ENCODE measurements at regions not wholly inside any gene's neighbourhood (a gene's known extent, or its start where the extent isn't known, plus 50 kb on each side); places are given as distances from the start of the nearest gene placed in this dataset.

GRCh38 chr15:93562395-93563123 lies 473.5 kb upstream of the RGMA start:
- DNase-seq (ENCODE audit: low read depth in 2 of 2), result no peak

DNA sequence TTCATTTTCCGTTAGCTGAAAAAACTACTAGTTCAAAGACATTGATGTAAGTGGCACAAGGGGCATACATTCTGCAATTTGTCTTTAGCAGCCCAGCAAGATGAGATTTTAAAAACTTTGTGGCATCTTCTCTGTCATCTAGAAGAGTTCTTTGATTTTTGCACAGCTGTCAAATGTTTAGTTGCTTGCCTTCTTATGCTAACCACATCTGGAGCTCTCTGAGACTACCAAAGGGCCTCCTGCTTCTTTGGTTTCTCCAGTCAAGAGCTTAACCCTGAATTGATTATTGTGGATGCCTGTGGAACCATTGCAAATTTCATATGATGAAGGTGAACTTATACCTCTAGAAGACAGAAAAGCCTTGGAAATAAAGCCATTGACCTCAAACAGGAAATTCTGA lies 468.7 kb upstream of the RGMA start:
- DNase-seq (ENCODE audit: low read depth in 2 of 2), result no peak

GRCh38 chr15:93553167-93553935 lies 464.3 kb upstream of the RGMA start:
- no peak for DNase-seq (ENCODE audit: low read depth in 2 of 2)

- no peak for DNase-seq (ENCODE audit: low read depth in 2 of 2)
Measured at GRCh38 chr15:93543093-93543492, 454.1 kb upstream of the RGMA start.

DNA sequence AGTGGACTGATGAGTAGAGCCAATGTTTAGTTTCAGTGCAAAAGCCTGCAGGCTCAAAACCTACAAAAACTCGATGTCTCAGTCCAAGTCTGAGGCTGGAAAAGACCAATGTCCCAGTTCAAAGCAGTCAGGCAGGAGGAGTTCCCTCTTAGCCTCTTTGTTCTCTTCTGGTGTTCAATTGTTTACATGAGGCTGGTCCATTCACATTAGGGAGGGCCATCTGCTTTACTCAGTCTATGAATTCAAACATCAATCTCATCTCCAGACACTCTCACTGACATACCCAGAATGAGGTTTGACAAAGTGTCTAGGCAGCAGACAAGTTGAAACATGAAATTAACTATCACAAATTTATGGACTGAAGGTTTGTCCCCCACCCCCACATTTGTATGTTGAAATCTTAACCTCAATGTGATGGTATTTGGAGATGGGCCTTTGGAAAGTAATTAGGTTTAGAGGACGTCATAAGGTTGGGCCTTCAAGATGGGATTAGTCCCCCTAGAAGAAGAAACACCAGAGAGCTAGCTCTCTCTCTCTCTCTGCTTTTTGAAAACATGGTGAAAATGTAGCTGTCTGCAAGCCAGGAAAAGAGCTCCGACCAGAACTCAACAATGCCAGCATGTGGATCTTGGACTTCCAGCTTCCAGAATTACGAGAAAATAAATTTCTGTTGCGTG lies 438.5 kb upstream of the RGMA start:
- DNase-seq (ENCODE audit: low read depth in 2 of 2), result no peak

- DNase-seq (ENCODE audit: low read depth in 2 of 2), result no peak
Measured at GRCh38 chr15:93524432-93524831, 435.4 kb upstream of the RGMA start.

DNA sequence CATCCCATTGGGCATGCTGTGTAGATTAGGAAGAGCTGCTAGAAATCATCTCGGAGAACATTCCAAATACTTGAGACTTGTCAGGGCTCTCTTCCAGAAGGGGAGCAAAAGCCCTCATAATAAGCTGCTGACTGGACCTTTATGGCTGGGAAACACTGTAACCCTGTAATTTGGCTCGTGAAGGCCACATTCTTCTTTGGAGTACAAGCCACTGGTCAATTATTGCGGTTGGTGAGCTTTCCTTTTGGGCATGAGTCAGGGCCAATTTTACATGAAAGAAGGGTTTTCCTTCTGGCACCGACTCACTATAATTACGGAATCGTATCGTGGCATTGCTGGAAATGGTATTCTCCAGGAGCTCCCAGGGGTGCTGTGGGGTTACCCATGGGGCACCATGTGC lies 434.5 kb upstream of the RGMA start:
- DNase-seq (ENCODE audit: low read depth in 2 of 2), result no peak

DNA sequence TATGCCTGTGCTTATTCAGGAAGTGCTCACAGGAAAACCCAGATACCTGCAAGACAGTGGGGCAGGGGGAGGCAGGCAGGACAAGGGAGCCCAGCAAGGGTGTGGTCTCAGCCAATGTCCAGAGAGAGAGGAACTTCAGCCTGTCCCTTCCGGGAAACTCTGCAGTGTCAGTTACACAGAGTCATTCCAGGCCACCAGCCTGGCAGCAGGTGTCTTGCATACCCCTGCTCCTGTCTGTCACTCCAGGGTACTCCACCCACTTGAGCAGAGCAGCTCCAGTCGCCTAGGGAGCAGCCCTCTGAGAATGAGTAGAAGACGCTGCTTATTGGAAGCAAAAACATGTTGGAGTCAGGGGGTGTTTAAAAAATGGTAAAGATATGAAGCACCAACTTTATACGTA lies 431.2 kb upstream of the RGMA start:
- no peak for DNase-seq (ENCODE audit: low read depth in 2 of 2)

DNA sequence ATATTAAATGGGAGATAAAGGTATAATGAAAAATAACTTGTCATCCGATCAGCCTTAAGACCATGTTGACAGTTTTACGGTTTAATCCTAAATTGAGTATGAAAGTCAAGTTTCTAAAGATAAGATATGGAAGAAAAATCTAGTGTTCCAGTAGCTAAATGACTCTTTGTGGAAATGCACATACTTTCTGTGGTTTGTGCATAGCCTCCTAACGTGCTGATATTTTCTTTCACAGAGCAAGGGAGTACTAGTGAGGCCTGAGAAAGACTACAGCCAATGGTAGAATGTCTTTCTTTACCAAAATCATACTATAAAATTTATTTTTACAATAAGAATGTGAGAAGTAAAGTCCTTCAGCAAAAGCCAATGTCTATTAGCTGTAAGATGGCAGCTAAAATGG lies 430.6 kb upstream of the RGMA start:
- DNase-seq (ENCODE audit: low read depth in 2 of 2), result no peak

DNA sequence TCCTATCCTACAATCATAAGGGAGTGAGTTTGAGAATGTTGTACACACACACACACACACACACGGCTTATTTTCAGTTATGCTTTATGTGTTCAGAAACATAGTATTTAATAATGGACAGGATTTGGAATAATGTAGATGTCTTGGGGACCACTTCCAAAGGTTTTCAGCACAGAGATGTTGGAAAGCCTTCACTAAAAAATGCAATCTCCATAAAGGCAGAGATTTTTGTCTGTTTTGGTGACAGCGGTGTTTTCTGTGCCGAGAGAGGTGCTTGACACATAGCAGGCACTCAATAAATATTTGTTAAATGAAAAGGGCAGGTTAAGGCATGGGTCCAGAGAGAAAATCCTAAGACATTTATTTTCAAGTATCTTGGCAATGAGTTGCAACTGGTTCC lies 428.2 kb upstream of the RGMA start:
- no peak for DNase-seq (ENCODE audit: low read depth in 2 of 2)

- DNase-seq (ENCODE audit: low read depth in 2 of 2), result no peak
Measured at GRCh38 chr15:93515256-93516051, 426.4 kb upstream of the RGMA start.

DNA sequence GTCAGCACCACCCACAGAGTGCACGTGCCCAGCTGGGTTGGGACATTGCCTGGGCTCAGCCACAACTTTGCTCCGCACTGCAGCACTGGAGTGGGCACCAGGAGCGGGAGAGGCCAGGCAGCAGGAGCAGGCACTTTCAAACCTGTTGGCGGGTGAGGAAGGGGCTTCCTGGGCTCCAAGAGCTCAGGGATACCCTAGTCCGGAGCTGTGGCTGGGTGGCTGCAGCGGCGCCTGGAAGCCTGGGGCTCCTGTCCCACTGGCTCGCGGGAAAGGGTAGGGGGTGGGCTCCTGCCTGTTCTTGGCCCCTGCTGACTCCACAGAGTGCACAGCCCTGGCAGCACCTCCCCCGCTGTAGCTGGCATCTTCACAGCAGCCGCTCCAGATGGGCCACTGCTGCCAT lies 417.6 kb upstream of the RGMA start:
- no peak for DNase-seq (ENCODE audit: low read depth in 2 of 2)

DNA sequence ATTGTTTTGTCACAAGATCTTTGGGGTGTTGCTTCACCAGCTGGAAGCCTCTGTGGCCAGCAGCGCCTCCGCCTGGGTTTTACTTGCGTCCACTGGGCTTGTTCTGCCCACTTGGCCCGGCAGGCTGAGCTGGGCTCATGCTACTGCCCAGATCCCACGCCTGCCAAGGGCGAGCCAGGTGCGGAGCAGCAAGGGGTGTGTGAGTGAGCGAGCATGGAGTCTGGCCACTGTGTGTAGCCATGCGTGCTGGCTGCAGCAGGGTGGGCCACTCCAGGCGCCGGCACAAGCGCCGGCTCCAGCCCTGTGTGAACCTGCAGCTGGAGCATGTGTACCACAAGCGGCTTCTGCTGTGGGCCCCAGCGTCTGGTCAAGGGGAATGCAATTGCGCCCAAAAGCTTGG lies 416.5 kb upstream of the RGMA start:
- no peak for DNase-seq (ENCODE audit: low read depth in 2 of 2)

GRCh38 chr15:93501946-93502345 lies 412.9 kb upstream of the RGMA start:
- DNase-seq (ENCODE audit: low read depth in 2 of 2), result no peak

DNA sequence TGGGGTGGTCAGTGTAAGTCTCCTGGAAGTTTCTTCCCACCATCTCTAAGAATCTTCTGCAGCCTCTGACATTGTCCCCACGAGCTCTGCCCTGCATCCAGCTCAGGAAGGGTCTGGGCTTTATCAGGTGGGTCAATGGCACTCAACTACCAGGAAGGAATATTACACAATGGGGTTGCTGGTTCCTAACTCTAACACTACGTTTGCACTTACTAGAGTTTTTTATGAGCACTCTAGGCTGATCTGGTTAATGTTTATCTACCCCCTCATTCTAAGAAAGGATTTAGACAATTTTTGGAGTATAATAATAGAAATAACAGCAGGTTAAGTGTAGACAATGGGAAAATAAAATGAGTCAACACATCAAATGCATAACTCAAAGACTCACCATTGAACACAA lies 411.1 kb upstream of the RGMA start:
- DNase-seq (ENCODE audit: low read depth in 2 of 2), result no peak

DNA sequence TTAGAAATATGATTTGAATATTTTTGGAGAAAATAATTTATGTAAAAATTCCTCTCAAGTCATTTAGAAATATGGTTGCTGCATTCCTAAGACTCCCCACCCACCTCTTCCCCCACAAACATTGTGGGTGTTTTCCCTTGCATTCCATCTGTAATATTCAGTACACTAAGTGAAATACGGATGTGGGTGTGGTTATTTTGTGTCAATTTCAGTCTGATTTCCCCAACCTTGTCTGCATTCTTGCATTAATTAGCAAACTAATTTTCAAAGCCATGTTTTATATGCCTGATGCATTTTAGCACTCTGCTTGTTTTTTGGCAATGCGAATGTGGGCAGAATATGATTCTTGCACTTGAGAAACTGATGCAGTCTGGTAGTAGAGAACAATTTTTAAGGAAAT lies 408.3 kb upstream of the RGMA start:
- DNase-seq (ENCODE audit: low read depth in 2 of 2), result no peak

GRCh38 chr15:93496888-93497287 lies 407.9 kb upstream of the RGMA start:
- DNase-seq (ENCODE audit: low read depth in 2 of 2), result no peak

GRCh38 chr15:93495799-93496637 lies 407.0 kb upstream of the RGMA start:
- no peak for DNase-seq (ENCODE audit: low read depth in 2 of 2)

- no peak for DNase-seq (ENCODE audit: low read depth in 2 of 2)
Measured at GRCh38 chr15:93493172-93493571, 404.2 kb upstream of the RGMA start.

DNA sequence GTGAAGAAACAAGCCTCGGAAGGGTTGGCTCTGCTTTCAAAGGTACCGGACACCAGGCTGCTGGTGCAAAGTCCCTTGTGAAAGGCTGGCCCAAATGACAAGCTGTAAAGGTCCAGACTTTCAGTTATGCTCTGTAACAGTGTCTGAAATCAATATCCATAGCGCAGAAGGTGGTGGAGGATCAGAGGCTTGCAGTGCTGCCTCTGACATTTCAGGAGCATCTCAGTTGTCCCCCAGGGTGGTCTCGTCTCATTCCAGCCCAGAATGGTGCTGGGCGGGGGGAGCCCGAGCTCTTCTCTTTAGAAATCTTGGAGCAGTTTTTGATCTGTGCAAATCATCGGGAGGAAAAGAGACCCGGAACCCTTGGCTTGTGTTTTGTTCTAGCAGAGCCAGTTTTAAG lies 402.3 kb upstream of the RGMA start:
- DNase-seq (ENCODE audit: low read depth in 2 of 2), result no peak

DNA sequence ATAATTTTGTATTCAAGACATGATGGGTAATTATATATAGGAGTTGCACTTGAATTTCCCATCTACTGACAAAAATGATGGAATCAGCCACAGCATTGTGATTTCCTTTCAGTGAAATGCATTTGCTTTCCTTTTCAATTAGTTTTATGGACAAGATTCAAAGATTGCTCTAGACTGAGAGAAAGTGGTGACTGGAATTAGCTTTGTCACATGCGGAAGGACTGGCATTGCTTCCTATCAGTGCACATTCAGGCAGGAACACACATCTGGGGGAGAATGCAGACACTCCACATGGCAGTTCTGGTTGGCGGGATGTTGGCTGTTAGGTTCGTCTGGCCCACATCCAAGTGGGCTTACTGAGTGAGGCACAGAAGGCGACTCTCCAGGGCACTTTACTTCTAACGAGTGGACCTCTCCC lies 399.3 kb upstream of the RGMA start:
- DNase-seq (ENCODE audit: low read depth in 2 of 2), result no peak
